ENCODE measurements at regions not wholly inside any gene's neighbourhood (a gene's known extent, or its start where the extent isn't known, plus 50 kb on each side); places are given as distances from the start of the nearest gene placed in this dataset.

DNA sequence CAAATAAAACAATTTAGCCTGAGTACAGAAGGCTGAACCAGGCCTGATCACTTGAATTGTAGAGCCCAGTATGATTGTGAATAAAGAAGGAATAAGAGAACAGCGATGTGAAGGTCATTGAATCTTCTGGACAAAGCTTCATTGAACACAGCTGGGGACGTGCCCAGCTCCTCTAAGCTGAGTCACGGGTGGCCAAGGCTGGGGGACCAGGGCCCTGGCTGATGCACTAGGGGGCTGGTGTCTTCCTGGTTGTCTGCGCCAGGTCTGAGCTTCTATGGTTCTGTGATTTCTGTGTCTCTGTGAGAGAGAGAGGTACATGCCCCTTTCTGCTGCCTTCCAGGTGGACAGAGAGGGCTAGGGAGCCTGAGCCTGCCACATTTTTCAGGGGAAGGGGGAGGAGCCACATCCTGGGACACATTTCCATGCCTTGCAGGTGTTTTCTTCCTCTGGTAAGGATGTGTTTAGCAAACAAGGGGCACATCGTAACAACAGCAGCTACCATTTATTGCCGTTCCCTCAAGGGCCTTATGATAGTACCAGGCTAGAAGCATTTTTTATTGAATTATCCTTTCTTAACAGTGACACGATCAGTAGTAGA lies 135.7 kb downstream of the C11orf91 start:
- Histone ChIP-seq H3K4me3 (no peak overlapping the region), H3K27ac (no peak overlapping the region)

DNA sequence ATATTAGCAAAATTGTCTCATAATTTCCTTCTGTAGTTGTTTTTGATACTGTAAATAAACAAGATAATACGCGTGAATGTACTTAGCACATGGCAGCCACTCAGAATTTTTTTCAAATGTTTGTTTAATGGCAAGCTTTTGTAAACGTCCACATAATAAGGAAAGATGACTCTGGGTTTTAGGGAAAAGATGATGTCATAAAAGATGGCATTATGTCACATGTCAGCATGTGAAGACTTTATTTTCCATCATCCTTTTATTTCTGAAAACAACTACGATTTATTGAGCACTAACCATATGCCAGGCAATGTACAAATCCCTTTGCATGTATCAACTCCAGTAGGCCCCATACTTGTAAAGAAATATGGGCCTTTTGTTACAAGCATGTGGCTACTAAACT lies 139.9 kb downstream of the C11orf91 start:
- Histone ChIP-seq H3K27ac (no peak overlapping the region), H3K4me3 (no peak overlapping the region)

DNA sequence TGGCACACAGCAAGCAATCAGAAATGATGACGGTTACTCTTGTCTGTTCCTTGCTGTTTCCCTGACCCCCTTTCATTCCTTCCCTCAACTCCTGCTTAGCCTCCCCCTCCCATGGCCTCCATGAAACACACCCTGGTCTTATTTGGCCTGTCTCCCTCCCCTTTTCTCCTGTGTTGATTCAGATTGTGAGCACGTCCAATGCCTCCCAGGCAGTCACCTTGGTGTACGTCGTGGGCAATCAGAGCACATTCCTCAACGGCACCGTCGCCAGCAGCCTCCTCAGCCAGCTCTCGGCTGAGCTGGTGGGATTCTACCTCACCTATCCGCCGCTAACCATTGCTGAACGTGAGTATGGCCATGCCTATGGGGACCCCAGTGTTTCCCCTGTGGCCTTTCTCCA lies 141.1 kb downstream of the C11orf91 start:
- Histone ChIP-seq H3K27ac (no peak overlapping the region), H3K4me3 (no peak overlapping the region)

DNA sequence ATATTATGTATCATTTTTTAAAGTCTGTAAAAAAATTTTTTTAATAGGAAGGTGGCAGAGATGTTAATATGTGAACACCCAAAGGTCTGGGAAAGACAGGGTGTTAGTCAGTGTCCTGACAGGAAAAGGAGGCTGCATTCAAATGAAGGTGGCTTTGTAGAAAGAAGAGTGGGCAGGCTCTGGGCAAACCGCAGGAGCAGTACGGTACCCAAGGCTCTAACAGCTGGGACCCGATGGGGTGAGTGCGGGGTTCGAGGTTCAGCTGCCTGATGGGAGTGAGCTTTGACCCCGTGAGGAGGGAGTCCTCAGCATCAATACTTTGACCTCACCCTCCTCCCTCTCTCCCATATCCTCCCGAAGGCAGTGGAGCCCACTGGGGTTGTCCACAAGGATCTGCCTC lies 142.5 kb downstream of the C11orf91 start:
- Histone ChIP-seq H3K4me3 (no peak overlapping the region), H3K27ac (no peak overlapping the region)

DNA sequence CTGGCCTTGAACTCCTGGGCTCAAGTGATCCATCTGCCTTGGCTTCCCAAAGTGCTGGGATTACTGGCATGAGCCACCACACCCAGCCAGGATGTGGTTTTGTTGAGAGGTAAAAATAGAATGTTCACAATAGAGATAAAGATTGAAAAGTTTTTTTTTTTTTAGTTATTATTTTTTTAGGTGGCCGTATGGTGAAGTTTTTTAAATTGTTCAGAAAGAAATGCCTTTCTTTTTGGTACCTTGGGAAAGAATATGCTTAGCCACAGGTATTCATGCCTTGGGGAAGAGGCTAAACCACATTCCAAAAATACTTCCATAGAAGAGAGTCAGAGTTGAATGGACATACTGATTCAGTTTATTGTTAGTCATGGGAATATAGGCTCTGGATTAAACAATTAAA lies 143.4 kb downstream of the C11orf91 start:
- H3K4me3 ChIP-seq = no peak overlapping the region
- H3K27ac ChIP-seq = peak overlapping the region in 2 of 21 experiments; percentile 8 to 19

DNA sequence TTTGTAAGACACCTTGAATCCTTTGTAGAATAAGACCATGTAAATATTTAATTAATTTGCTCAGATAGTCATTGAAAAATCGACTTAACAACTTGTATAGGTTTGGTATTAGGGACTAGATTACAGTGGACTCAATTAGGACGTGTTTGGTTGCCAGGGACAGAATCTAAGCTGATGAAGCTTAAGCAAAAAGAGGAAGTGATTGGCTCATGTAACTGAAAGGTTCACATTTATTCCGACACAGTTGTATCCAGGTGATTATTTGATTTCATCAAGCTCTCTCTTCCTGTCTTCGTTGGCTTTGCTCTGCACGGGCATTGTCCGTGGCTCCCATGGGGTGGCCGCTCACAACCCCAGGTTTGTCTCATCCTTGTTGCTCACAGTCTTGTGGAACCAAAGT lies 146.4 kb downstream of the C11orf91 start:
- H3K27ac ChIP-seq = no peak overlapping the region
- H3K4me3 ChIP-seq = no peak overlapping the region

DNA sequence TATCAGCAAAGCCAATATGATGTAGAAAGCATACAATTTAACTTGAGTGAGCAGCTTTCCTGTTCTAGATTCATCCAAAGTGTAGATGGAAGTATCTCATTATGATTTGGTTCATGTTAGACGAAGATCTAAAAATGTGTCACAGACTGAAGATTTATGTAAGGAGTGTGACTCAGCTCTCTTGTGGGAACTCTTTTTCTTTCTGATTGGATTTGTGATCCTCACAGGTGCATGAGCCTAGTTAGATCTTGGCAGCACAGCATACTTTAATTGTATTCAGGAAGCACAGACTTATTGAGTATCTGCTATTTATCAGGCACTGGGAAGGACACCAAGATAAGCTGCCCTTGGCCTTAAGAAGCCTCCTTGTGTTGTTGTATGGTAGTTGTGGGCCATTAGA lies 147.1 kb downstream of the C11orf91 start:
- H3K4me3 ChIP-seq = no peak overlapping the region
- H3K27ac ChIP-seq = no peak overlapping the region

DNA sequence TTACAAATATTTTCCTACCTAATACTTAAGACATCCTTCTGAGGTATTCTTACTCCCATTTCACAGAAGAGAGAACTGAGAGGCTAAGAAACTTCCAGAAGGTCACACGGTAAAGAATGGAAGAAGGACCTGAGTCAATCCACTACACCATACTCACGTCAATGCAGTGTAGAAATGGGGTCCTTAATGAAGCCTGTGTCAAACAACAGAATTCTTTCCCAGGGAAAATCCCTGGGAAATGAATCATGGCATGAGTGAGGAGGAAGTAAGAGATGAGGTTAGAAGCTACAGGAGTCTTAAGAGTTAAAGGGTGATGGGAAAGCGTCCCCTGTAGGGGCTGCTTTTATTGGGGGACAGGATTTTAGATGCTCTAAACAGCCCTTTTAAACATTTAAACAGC lies 147.9 kb downstream of the C11orf91 start:
- no peak overlapping the region for H3K27ac ChIP-seq
- H3K4me3 ChIP-seq = no peak overlapping the region

DNA sequence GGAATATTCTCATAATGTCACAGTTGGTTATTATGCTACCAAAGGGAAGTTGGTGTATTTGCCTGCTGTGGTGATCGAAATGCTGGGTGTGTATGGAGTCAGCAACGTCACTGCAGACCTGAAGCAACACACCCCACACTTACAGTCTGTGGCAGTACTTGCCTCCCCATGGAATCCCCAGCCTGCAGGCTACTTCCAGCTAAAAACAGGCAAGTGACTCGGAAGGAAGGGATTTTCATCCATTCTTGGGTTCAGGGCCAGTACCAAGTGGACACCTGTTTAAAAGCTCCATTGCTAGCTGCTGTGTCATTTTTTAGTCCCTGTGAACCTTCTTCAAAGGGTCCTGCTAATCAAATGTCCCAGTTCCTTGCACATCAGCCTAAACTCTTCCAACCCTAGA lies 149.6 kb downstream of the C11orf91 start:
- Histone ChIP-seq H3K27ac (no peak overlapping the region), H3K4me3 (no peak overlapping the region)

DNA sequence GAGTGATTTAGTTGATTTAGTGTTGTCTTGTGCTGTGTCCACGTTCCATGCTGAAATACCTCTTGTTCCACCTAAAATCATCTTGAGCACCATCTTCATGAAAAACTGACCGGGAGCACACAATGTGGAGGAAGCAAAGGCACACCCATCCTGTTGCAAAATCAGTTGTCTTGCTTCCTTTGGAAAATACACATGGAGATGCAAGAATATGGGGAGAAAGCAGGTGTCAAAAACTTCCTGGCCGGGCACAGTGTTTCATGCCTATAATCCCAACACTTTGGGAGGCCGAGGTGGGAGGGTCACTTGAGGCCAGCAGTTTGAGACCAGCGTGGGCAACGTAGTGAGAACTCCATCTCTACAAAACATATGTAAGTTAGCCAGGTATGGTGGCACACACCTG lies 151.1 kb downstream of the C11orf91 start:
- no peak overlapping the region for H3K27ac ChIP-seq
- H3K4me3 ChIP-seq = no peak overlapping the region

DNA sequence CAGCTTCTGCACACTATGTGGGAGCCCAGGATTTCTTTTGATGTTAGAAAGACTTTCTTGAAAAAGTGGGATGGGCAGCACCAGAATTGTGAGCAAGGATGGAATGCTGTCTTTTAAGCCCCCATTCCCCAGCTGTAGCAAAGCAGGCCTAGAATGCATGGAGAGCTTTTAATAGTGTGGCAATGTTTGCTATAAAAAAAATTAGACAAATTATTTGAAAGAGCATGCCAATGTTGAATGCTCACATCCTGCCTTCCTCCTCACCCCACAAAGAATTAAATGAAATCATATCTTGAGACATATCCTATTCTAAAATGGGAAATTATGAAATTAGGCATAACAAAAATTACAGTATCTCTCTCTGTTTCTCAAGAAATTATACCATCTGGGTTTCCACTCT lies 154.7 kb downstream of the C11orf91 start:
- H3K4me3 ChIP-seq = no peak overlapping the region
- no peak overlapping the region for H3K27ac ChIP-seq

DNA sequence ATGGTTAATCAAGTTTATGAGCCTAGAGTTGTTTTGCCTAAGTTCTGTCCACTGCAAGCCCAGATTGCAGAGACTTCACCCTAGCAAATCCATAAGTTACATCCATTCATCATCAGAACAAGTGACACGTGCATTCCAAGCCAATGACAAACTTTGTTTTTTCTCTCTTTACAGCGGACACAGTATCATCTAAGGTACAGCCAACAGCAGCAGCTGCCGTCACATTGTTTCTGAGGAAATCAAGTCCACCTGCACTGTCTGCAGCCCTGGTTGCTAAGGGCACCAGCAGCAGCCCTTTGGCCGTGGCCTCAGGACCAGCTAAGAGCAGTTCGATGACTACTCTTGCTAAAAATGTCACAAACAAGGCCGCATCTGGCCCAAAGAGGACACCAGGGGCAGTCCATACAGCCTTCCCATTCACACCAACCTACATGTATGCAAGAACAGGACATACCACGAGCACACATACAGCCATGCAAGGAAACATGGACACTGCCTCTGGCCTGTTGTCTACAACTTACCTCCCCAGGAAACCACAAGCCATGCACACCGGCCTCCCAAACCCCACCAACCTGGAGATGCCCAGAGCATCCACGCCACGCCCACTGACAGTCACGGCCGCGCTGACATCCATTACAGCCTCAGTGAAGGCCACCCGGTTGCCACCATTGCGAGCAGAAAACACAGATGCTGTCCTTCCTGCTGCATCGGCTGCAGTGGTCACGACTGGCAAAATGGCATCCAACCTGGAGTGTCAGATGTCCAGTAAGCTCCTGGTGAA lies 155.8 kb downstream of the C11orf91 start:
- H3K4me3 ChIP-seq = no peak overlapping the region
- no peak overlapping the region for H3K27ac ChIP-seq

DNA sequence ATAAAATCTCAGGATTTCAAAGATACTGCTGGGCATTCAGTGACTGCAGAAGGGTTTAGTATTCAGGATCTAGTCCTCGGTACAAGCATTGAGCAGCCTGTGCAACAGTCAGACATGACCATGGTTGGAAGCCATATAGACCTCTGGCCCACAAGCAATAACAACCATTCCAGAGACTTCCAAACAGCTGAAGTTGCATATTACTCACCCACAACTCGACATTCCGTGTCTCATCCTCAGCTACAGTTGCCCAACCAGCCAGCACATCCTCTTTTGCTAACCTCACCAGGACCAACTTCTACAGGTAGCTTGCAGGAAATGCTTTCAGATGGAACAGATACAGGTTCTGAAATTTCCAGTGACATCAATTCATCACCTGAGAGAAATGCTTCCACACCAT lies 156.8 kb downstream of the C11orf91 start:
- Histone ChIP-seq H3K27ac (no peak overlapping the region), H3K4me3 (no peak overlapping the region)

DNA sequence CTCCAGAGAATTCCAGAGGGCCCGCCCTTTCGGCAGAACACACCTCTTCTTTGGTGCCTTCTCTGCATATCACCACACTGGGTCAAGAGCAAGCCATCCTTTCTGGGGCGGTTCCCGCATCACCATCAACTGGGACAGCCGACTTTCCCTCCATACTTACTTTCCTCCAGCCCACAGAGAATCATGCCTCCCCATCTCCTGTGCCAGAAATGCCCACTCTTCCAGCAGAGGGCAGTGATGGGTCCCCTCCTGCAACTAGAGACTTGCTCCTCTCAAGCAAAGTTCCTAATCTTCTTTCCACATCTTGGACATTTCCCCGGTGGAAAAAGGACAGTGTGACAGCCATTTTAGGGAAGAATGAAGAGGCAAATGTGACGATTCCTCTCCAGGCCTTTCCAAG lies 157.7 kb downstream of the C11orf91 start:
- H3K27ac ChIP-seq = no peak overlapping the region
- H3K4me3 ChIP-seq = no peak overlapping the region

DNA sequence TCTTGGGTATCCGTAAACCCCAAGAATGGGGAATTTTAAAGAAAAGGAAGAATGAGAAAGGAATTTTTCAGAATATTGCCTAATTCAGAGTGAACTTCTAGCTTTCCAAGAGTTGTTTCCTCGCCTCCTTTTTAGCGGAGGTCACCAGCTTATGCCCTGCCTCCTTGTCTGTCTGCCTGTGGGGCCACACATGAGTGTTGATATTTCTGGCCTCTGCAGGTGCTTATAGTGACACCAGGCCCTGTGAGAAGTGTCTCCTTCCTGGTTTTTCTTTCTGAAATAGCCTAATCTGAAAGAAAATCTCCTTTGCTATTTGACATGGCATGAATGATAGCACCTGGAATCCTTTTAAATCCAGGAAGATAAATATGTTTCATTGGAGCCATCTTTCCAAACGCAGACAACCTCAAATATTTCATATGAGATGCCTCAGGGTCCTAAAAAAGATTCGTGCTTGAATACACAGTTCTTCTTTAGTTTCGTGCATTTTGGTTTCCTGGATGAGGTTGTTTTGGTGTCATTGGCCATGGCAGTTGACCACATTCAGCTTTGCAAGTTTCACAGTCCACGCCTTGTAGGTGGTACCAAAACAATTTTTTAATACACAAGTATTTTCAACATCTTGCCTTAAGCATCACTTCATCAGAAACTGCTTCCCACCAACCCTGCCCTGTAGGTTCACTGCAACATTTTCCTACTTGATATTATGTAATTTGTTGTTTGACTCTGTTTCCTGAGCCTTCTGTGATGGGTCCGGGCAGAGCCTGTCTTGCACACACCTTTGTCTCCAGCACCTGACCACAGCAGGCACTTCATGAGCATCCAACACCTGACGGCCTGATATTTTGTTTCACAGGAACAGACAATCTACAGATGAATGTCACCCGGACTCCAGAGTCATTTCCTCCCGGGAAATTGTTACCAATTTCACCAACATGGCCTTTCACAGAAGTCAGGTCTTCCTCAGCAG lies 159.4 kb downstream of the C11orf91 start:
- H3K27ac ChIP-seq = peak overlapping the region in 1 of 21 experiments; percentile 3

DNA sequence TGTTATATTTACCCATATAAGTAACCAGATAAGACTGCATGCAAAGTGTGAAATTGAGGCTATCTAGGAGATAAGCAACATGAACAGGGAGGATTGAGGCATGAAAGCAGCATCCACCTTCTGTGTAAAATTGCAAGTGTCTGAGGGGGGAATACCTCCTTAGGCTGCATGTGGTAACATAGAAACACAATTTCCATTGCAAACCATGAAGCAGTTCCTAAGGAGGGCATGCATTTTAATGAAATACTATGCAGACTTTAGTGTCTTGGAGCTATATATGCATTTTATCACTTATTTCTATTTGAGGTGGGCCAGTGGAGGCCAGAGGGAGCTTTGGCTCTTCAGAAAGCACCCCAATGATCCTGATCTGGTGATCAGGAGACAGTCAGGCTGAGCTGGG lies 160.2 kb downstream of the C11orf91 start:
- H3K4me3 ChIP-seq = no peak overlapping the region
- peak overlapping the region in 1 of 21 experiments; percentile 3 for H3K27ac ChIP-seq

More for the DNA sequence above, 159.4 kb downstream of the C11orf91 start:
- no peak overlapping the region for H3K4me3 ChIP-seq

DNA sequence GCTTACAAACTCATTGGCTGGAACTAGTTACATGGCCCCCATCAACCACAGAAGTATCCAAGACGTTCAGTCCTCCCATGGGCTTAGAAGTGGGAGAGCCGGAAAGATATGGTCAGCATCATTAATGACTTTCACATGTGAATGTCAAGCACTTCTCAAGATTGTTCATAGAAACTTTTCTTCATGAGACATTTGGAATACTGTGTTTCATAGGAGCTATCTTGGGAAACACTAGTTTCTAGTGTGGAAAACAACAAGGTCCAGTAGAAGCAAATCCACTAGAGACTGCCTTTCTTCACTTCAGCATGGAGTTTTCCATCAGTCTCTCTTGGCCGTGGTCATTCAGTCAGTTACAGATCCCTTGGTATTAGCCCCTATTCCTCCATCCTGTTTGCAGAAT lies 160.9 kb downstream of the C11orf91 start:
- peak overlapping the region in 1 of 21 experiments; percentile 23 for H3K27ac ChIP-seq

DNA sequence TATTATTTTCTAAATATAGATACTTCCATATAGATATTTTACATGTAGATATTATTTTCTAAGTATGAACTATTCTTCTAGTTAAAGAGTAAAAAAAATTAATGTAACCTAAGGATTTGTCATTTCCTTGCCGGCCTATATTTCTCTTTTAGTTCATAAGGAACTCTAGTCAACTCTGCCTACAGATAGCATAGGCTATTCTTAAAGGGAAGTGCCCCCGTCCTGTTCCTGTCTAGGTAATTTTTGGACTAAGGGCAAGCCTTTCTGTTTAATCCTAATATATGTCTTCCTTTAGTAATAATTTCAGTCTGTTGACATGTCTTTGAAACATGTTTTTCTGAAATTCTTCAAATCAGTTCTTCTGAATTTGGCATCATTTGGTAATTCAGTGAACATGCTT lies 161.9 kb downstream of the C11orf91 start:
- H3K4me3 ChIP-seq = no peak overlapping the region
- H3K27ac ChIP-seq = no peak overlapping the region

More for the DNA sequence above, 160.9 kb downstream of the C11orf91 start:
- H3K4me3 ChIP-seq = no peak overlapping the region

DNA sequence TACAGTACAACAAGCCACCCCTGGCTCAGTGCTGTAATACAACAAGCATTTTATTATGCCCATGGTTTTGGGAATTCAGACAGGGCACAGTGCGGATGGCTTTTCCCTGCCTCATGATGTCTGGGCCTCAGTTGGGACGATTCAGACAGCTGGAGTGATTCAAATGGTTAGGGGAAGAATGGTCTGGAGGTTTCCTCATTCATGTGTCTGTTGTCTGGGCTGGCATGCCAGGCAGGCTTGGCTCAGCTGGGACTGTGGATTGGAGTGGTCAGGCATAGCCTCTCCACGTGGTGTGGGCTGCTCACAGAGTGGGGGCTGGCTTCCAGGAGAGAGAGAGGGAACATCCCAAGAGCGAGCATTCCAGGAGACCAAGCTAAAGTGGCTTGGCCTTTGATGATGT lies 164.4 kb downstream of the C11orf91 start:
- Histone ChIP-seq H3K27ac (no peak overlapping the region), H3K4me3 (no peak overlapping the region)

DNA sequence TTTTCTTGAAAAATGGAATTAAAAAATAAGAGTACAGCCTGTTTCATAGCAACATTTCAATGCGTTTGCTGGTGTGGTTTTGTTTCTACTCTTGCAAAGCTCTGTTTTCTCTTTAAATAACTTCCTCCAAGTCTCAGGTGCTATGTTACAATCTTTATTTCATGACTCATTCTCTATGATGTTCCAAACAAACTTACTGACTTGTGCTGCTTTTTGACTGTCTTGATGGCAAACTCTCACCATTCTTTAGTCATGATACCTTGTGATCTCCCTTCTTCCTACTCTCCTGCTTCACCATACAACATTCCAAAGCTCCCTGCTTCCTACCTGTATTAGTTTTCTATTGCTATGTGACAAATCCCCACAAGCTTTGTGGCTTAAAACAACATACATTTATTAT lies 166.1 kb downstream of the C11orf91 start:
- no peak overlapping the region for H3K4me3 ChIP-seq
- H3K27ac ChIP-seq = no peak overlapping the region
